B cell (primary cell): ENCODE measurements at regions not wholly inside any gene's neighbourhood (a gene's known extent, or its start where the extent isn't known, plus 50 kb on each side); places are given as distances from the start of the nearest gene placed in this dataset.

Source experiments
- ATAC-seq: fragments of 200-7000 bp; cut with Tn5 transposase; one replicate; pipeline ENCODE4 v1.10.0; 2021; ENCODE audit warnings: low read depth, mild to moderate bottlenecking, moderate number of reproducible peaks, moderate library complexity
- CTCF ChIA-PET: fragments of 350-600 bp; sonication (Branson Sonifier 250); formaldehyde crosslinking; loops from one replicate; lab custom pipeline; 2021; ENCODE audit warnings: antibody characterized with exemption, inconsistent platforms; lab: Charles Lee
- POLR2A ChIA-PET: fragments of 350-600 bp; sonication (Branson Sonifier 250); formaldehyde crosslinking; loops from one replicate; lab custom pipeline; 2021; ENCODE audit warnings: antibody characterized with exemption; lab: Charles Lee
- DNase-seq: peaks from one replicate; pipeline ENCODE4 v3.0.0; 2013
- H2AFZ ChIP-seq: 2 replicates; pipeline ENCODE4 v1.6.1; 2012; ENCODE audit warnings: mild to moderate bottlenecking, low read depth, low read length; ENCODE audit not compliant: insufficient read depth, poor library complexity, severe bottlenecking
- H3K27ac ChIP-seq, 2 donors: 1 replicate in 1 of 2; 2 replicates in 1 of 2; pipeline ENCODE4 v1.5.1; 2012 to 2013; ENCODE audit warnings: low read length in 2 of 2, mild to moderate bottlenecking in 2 of 2, moderate library complexity in 1 of 2
- H3K27me3 ChIP-seq, 4 experiments: fragments of 200-600 bp in 1 of 4; sonication (generic) in 1 of 4; replicated peaks in 1 of 4; 1 replicate in 2 of 4; 2 replicates in 2 of 4; pipeline versions ENCODE4 v1.6.1 to v1.7.0; 2013 to 2016; ENCODE audit warnings: low read length in 3 of 4, mild to moderate bottlenecking in 2 of 4, mixed read lengths in 1 of 4, moderate library complexity in 1 of 4; ENCODE audit not compliant: insufficient read depth in 4 of 4, control insufficient read depth in 3 of 4; ENCODE audit errors: control extremely low read depth in 1 of 4
- H3K36me3 ChIP-seq, 2 experiments: replicated peaks in 1 of 2; 1 replicate in 1 of 2; 2 replicates in 1 of 2; pipeline versions ENCODE4 v1.6.1 to v1.7.1; 2013; ENCODE audit warnings: low read length in 1 of 2; ENCODE audit not compliant: insufficient read depth in 2 of 2, control insufficient read depth in 1 of 2; ENCODE audit errors: control extremely low read depth in 1 of 2, extremely low read depth in 1 of 2
- H3K4me1 ChIP-seq, 2 donors: fragments of 200-600 bp in 1 of 2; sonication (generic) in 1 of 2; 1 replicate in 1 of 2; 2 replicates in 1 of 2; pipeline versions ENCODE4 v1.5.1 to v1.6.1; 2013 to 2017; ENCODE audit warnings: low read length in 2 of 2; ENCODE audit not compliant: control insufficient read depth in 2 of 2, insufficient read depth in 2 of 2
- H3K4me2 ChIP-seq: replicated peaks from 2 replicates; pipeline ENCODE3; 2012; ENCODE audit warnings: mild to moderate bottlenecking, low read depth, low read length; ENCODE audit not compliant: poor library complexity, severe bottlenecking
- H3K4me3 ChIP-seq, 5 experiments: fragments of 200-600 bp in 1 of 5; sonication (generic) in 1 of 5; 1 replicate in 3 of 5; 2 replicates in 2 of 5; pipeline versions ENCODE4 v1.5.1 to v1.7.0; 2011 to 2016; ENCODE audit warnings: low read length in 4 of 5, mild to moderate bottlenecking in 4 of 5, low read depth in 2 of 5, control low read depth in 1 of 5, moderate library complexity in 1 of 5; ENCODE audit not compliant: insufficient read depth in 1 of 5; ENCODE audit errors: control extremely low read depth in 1 of 5, extremely low read depth in 1 of 5
- H3K79me2 ChIP-seq: fragments of 200-600 bp; sonication (generic); one replicate; pipeline ENCODE4 v1.6.0; 2016; ENCODE audit warnings: low read length; ENCODE audit not compliant: control insufficient read depth, insufficient read depth
- H3K9ac ChIP-seq: fragments of 200-600 bp; sonication (generic); 2 replicates; pipeline ENCODE4 v1.6.1; 2017; ENCODE audit warnings: mild to moderate bottlenecking, low read length, moderate library complexity
- H3K9me3 ChIP-seq, 3 donors: one replicate each; pipeline versions ENCODE4 v1.6.1 to v1.7.1; 2013; ENCODE audit warnings: low read length in 2 of 3; ENCODE audit not compliant: control insufficient read depth in 2 of 3, insufficient read depth in 1 of 3; ENCODE audit errors: control extremely low read depth in 1 of 3
- H4K20me1 ChIP-seq: 2 replicates; pipeline ENCODE4 v1.6.0; 2012; ENCODE audit warnings: mild to moderate bottlenecking, low read length; ENCODE audit not compliant: insufficient read depth, control insufficient read depth, poor library complexity, severe bottlenecking
- H3K27ac Mint-ChIP-seq: one replicate; pipeline ENCODE4 v1.8.0; 2021; ENCODE audit warnings: mixed read lengths
- H3K27me3 Mint-ChIP-seq: one replicate; pipeline ENCODE4 v1.8.0; 2021; ENCODE audit warnings: mixed read lengths
- H3K4me1 Mint-ChIP-seq: one replicate; pipeline ENCODE4 v1.8.0; 2021; ENCODE audit warnings: mixed read lengths
- H3K4me3 Mint-ChIP-seq: one replicate; pipeline ENCODE4 v1.8.0; 2021; ENCODE audit warnings: mixed read lengths
- H3K9me3 Mint-ChIP-seq: one replicate; pipeline ENCODE4 v1.8.0; 2022; ENCODE audit warnings: mixed read lengths; ENCODE audit not compliant: insufficient read depth
- CTCF ChIP-seq: fragments of 200-600 bp; IDR thresholded peaks from one replicate; pipeline ENCODE4 v1.8.0; 2022; ENCODE audit warnings: antibody characterized with exemption, mild to moderate bottlenecking
- EZH2 ChIP-seq: IDR thresholded peaks from 2 replicates; pipeline ENCODE4 v1.6.1; 2012; ENCODE audit warnings: borderline replicate concordance, low read depth, mild to moderate bottlenecking, moderate library complexity, low read length; ENCODE audit not compliant: insufficient read depth, poor library complexity, severe bottlenecking
- WGBS: methylation state at CpG from one replicate; pipeline ENCODE4 v1.1.5; 2013; ENCODE audit warnings: missing lambda C conversion rate; ENCODE audit not compliant: insufficient coverage; 5-methylcytosine and 5-hydroxymethylcytosine counted together
- intact Hi-C: fragments of 100-400 bp; cut with micrococcal nuclease; formaldehyde crosslinking; loops from one replicate; pipeline ENCODE4 v1.10.0; 2022

- Mint-ChIP-seq H3K4me1 (peaks cover 1% of the 10 kb centered on the region), H3K27ac (no peak overlapping the region), H3K9me3 (no peaks in the 10 kb centered on the region), H3K4me3 (no peak overlapping the region), H3K27me3 (peaks cover 28% of the 10 kb centered on the region)
- H4K20me1 ChIP-seq: no peaks in the 10 kb centered on the region
- H3K9ac ChIP-seq: no peak overlapping the region
- no peak for ATAC-seq
- no peak for DNase-seq
- H3K4me2 ChIP-seq: no peak overlapping the region
- H3K4me3 ChIP-seq: no peak overlapping the region
- intact Hi-C loops: loop anchor here (5.0 kb wide), 2 partner anchors 72 to 843 kb away; no protein-coding TSS in a partner anchor
- ChIA-PET CTCF (interaction anchor here (1.7 to 1.8 kb wide), 2 partner anchors 574 to 946 kb away, joined by 6 to 7 read pairs; no protein-coding TSS in a partner anchor), POLR2A (no interaction called here)
- WGBS: 33% methylated on average over 1 of the region's 2 CpGs
- no peak overlapping the region for H3K27ac ChIP-seq
- no peaks in the 10 kb centered on the region for H3K9me3 ChIP-seq
- no peak for TF ChIP-seq EZH2
- TF ChIP-seq CTCF: no peak
- H2AFZ ChIP-seq: no peak overlapping the region
- peaks cover 0 to 10% (median 6%) of the 10 kb centered on the region in 4 experiments for H3K27me3 ChIP-seq
- H3K4me1 ChIP-seq: peaks cover 0 to 5% of the 10 kb centered on the region in 2 donors
- no peaks in the 10 kb centered on the region for H3K79me2 ChIP-seq
- H3K36me3 ChIP-seq: no peaks in the 10 kb centered on the region
Observed at GRCh38 chr6:11659757-11660156, 118.8 kb downstream of the ADTRP start.

GRCh38 chr6:11662323-11662722 is 116.3 kb downstream of the ADTRP start:
- Histone ChIP-seq H2AFZ (no peak overlapping the region), H3K79me2 (no peaks in the 10 kb centered on the region), H3K27ac (no peak overlapping the region), H3K27me3 (peaks cover 0 to 5% (median 2%) of the 10 kb centered on the region in 4 experiments), H3K4me2 (no peak overlapping the region), H3K9ac (no peak overlapping the region), H3K36me3 (no peaks in the 10 kb centered on the region), H4K20me1 (no peaks in the 10 kb centered on the region), H3K9me3 (no peaks in the 10 kb centered on the region), H3K4me1 (no peaks in the 10 kb centered on the region), H3K4me3 (no peak overlapping the region)
- Mint-ChIP-seq H3K27me3 (peaks cover 42% of the 10 kb centered on the region), H3K27ac (no peak overlapping the region), H3K9me3 (no peaks in the 10 kb centered on the region), H3K4me1 (no peaks in the 10 kb centered on the region), H3K4me3 (no peak overlapping the region)
- ATAC-seq: no peak
- CTCF ChIA-PET: no interaction called here
- intact Hi-C loops: no loop called here
- WGBS: no CpG with 5 or more reads among the region's 1 CpG
- TF ChIP-seq CTCF (no peak), EZH2 (no peak)
- no peak for DNase-seq
- POLR2A ChIA-PET: no interaction called here
